HG03469 (cell line): ENCODE measurements at regions not wholly inside any gene's neighbourhood (a gene's known extent, or its start where the extent isn't known, plus 50 kb on each side); places are given as distances from the start of the nearest gene placed in this dataset.

Experiments
- ATAC-seq: cut with Tn5 transposase; IDR thresholded peaks from one replicate; pipeline ENCODE4 v1.9.1; 2021; ENCODE audit warnings: mild to moderate bottlenecking, moderate library complexity, moderate number of reproducible peaks; ENCODE audit not compliant: unreplicated experiment

GRCh38 chr16:86632206-86632605, 53.9 kb downstream of the FOXL1 start:
- no peak for ATAC-seq

GRCh38 chr16:86632944-86633343, 54.6 kb downstream of the FOXL1 start:
- no peak for ATAC-seq

- no peak for ATAC-seq
These were observed 55.9 kb downstream of the FOXL1 start for GRCh38 chr16:86634292-86634691.

GRCh38 chr16:86635176-86635876, 57.0 kb downstream of the FOXL1 start:
- no peak for ATAC-seq

- no peak for ATAC-seq
These were observed 57.6 kb downstream of the FOXL1 start for GRCh38 chr16:86635926-86636325.

- no peak for ATAC-seq
These were observed 59.4 kb downstream of the FOXL1 start for GRCh38 chr16:86637744-86638143.

GRCh38 chr16:86638642-86639041, 60.3 kb downstream of the FOXL1 start:
- ATAC-seq, result no peak

- no peak for ATAC-seq
These were observed 61.0 kb downstream of the FOXL1 start for GRCh38 chr16:86639354-86639753.

- no peak for ATAC-seq
These were observed 62.0 kb downstream of the FOXL1 start for GRCh38 chr16:86640265-86640843.

GRCh38 chr16:86642087-86642486, 63.7 kb downstream of the FOXL1 start:
- no peak for ATAC-seq

GRCh38 chr16:86643671-86644070, 65.3 kb downstream of the FOXL1 start:
- ATAC-seq, result no peak

GRCh38 chr16:86647561-86647960, 69.2 kb downstream of the FOXL1 start:
- ATAC-seq, result no peak

GRCh38 chr16:86649875-86650274, 71.5 kb downstream of the FOXL1 start:
- no peak for ATAC-seq

- no peak for ATAC-seq
These were observed 72.8 kb downstream of the FOXL1 start for GRCh38 chr16:86651013-86651627.

- ATAC-seq, result no peak
These were observed 73.5 kb downstream of the FOXL1 start for GRCh38 chr16:86651823-86652222.

- no peak for ATAC-seq
These were observed 75.1 kb downstream of the FOXL1 start for GRCh38 chr16:86653285-86654006.

- ATAC-seq, result no peak
These were observed 79.6 kb downstream of the FOXL1 start for GRCh38 chr16:86657972-86658371.

- ATAC-seq, result no peak
These were observed 82.3 kb downstream of the FOXL1 start for GRCh38 chr16:86660623-86661022.

- ATAC-seq, result no peak
These were observed 83.4 kb downstream of the FOXL1 start for GRCh38 chr16:86661706-86662105.

- no peak for ATAC-seq
These were observed 83.8 kb downstream of the FOXL1 start for GRCh38 chr16:86662195-86662594.

GRCh38 chr16:86662740-86663139, 84.4 kb downstream of the FOXL1 start:
- no peak for ATAC-seq
